HG03280 (cell line): ENCODE measurements at regions not wholly inside any gene's neighbourhood (a gene's known extent, or its start where the extent isn't known, plus 50 kb on each side); places are given as distances from the start of the nearest gene placed in this dataset.
A peak's percentile ranks its signal among the peaks of the same experiment; 100 is the strongest.

Experiments used
- ATAC-seq: cut with Tn5 transposase; IDR thresholded peaks from one replicate; pipeline ENCODE4 v1.9.1; 2021; ENCODE audit warnings: mild to moderate bottlenecking, moderate library complexity; ENCODE audit not compliant: unreplicated experiment

DNA sequence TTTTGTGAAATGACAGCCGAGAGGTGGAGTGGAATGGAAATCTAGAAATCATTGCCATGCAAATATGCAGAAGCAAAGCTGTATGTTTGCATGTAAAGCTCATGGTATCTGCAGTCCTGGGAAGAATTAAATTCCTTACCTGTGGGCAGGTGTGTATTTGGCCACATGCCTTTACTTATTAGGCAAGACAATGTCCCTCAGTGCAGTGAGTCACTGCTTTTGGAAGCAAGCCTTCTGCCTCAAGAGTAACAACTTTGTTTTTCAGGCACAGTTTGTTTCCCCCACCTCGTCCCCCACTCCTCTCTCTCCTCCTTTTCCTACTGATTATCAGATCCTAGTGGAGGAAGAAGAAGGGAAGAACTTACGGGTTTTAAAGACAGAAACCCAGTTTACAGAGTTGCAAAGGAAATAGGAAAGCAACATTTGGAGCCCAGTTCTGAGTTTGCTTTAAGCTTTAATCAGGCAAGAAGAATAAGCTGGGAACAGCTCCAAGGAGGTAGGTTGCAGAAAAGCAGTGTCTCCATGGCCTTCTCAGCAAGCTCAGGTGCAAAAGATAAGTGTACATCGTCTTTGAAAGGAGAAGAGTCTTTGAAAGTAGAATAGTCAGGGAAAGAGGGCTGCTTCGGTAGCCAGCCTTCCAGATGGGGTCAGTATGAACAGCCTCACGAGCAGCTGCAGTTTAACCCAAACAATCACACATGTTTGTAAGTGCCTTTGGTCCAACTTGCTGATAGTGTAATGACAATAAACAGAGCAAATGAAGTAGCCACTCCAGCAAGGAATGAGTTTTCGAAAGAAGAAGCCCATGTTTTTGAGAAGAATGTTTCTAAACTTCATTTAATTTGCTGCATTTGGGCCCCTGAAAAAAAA lies 190.1 kb downstream of the KLF5 start:
- ATAC-seq: no peak

DNA sequence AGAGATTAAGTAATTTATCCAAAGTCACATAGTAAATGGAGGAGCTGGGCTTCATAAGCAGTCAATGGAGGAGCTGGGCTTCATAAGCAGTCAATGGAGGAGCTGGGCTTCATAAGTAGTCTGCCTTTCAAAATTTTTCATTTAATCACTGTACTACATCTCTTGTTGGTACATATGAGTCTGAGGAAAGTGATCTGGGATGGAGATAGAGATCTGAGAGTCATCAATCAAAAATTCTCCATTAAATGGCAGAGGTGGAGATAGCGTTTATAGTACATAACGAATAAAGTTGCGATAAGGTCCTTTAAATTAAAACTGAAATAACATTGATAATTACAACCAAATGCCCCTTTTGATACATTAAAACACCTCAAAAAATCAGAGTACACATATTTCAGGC lies 189.3 kb downstream of the KLF5 start:
- ATAC-seq: no peak

DNA sequence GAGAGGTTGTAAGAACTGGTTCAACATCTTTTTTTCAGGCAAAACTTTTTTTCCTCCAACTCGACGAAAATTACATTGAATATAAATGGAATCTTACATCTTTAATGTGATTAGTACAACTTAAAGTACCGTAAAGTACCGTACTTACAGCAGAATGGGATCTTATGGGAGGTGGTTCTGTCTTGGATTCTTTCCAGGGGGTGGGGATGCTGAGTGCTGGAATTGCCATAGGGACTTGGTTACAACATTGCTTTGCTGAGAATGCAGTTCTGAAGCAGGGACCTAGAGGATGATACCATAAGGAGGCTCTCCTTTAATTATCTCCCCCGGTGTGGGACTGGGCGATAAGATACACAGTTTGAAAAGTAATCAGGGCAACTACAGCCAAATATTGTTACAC lies 186.4 kb downstream of the KLF5 start:
- no peak for ATAC-seq

DNA sequence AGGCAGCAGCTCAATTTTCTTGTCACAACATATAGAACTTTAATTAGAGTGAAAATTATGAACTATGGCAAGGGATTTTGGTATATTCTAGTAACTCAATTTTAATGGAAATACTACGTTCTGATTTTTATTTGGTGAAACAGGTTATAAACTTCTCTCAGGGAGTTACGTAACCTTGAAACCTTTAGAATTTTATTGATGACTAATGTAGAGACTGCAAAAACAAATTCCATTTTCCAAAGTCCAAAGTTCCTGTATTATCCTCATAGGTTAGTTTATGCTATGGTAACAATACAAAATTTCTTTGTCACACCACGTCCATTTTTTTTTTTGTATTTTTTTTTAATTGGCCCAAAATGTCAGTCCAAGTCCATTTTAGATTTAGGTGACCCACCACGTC lies 185.7 kb downstream of the KLF5 start:
- no peak for ATAC-seq

DNA sequence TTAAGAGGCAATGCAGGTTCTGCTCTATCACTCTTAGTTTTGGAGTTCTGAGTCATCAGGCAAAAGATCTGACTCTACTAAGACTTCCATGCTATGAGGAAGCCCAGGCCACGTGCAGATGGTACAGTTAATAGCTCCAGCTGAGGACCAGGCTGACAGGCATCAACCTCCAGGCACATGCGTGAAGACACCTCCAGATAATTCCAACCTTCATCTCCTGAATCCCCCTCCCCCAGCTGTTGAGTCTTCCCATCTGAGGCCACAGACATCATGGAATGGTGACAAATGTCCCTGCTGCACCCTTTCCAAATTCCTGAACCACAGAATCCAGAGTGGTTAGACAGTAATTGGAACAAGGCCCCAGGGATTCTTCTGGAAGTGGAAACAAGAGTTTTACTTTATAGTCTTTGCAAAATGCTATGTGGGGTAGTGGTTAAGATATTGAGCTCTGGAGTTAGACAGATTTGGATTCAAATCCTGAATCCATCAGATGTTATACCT lies 183.8 kb downstream of the KLF5 start:
- ATAC-seq: no peak

DNA sequence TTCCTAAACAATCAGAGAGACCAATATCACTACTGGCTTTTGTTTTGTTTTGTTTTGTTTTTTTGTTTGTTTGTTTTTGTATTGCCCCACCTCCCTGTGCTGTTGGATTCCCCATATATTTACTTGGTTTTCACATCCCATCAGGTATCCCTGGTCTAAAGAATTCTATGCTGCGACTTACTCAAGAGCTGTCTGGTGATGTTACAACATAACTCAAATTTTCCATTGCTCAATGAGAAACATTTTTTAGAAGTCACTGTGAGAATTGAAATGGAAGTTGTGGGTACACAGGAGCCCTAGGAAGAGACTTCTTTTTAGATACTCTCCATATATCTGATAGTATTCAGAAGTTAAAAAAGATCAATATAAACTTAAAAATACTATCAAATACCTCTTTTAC lies 181.4 kb downstream of the KLF5 start:
- ATAC-seq: no peak

DNA sequence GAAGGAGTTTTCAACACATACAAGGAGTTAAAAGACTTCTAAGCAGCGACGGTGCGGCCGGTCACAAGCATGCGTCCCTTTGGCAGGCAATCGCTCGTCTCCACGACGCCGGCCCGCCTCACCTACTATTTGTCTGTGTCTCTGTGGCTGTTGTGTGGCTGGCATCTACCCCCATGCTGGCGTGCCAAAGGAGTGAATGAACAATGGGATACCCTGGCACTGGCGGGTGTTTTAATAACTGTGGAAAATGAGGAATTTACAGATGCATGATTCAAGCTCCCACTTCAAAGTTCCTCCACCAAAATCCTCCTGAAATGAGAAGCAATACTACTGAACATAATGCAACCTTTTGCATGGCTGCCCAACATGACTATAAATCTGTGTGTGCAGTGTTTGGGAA lies 176.6 kb downstream of the KLF5 start:
- ATAC-seq: no peak

DNA sequence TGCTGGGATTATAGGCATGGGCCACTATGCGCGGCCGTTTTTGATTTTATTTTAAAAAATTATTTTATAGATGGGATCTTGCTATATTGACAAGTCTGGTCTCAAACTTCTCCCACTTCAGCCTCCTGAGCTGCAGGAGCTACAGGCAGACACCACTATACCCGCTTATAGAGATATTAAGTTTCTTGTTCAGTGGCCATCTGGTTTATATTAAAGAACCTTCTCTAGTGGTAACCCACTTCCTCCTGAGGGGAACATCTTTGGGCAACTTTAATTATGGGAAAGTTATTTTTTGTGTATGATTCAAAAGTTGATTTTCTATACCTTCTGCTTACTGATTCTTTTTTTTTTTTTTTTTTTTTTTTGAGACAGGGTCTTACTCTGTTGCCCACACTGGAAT lies 172.7 kb downstream of the KLF5 start:
- no peak for ATAC-seq

DNA sequence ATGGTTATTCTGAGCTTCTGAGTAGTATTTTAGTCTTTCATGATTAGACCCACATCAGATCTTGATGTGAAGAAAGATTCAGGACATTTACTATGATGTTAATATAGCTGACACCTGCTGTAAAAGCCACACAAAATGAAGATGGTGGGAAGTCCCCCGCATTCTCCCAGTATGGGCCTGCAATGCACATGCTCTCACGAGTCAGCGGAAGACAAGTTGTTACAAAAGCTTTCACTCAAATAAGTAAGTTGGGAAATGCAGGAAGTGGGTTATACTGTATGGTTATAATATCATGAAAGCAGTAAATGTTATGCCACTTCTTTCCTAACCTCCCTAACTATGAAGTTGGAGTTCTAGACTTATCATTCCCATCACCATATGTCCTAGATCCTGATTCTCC lies 171.9 kb downstream of the KLF5 start:
- no peak for ATAC-seq

DNA sequence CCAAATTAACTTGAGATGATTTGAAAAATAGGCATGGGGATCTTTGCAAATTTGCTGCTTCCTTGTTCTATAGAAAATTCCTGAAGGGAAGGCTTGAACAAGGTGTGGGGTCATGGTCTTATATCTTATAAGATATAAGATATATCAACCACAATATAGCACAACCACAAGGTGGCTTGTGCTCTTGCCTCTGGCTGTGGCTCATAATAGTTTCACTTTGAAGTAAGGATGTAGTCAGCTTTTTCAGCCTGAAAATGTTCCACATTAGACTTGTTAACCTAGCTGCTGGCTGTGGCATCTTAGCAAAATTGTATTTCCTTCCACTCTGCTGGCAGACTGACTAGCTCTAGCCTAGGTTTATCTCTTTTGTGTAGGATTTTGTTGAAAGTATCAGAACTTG lies 169.7 kb downstream of the KLF5 start:
- no peak for ATAC-seq

DNA sequence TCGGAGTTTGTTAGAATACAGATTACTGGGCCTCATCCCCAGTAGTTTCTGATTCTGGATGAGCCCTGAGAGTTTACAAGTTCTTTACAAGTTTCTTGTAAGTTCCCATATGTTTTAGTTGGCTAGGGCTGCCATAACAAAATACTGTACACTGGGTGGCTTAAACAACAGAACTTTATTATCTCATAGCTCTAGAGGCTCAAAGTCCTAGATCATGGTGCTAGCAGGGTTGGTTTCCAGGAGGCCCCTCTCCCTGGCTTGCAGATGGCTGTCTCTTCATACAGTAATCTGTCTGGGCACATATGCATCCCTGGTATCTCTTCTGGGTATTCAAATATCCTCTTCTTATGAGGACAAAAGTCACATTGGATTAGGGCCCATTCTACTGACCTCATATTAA lies 167.2 kb downstream of the KLF5 start:
- no peak for ATAC-seq

DNA sequence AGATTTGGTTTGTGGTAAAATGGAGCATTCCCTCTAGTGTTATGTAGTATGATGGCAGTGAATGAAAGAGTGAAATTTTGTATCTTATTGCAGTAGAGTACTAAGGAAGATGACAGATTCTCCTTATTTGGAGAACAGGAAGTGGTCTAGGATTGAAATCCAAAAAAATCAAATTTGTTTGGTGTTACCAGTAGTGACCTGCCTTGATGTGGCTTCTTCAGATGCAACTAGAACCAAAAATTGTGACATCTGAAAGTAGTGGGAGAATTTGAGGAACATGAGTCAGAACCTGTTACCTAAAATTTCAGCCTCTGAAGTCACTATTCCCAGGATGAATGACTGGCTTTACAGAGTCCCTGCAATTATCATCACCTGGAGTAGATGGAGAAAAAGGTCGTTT lies 165.9 kb downstream of the KLF5 start:
- ATAC-seq: no peak

DNA sequence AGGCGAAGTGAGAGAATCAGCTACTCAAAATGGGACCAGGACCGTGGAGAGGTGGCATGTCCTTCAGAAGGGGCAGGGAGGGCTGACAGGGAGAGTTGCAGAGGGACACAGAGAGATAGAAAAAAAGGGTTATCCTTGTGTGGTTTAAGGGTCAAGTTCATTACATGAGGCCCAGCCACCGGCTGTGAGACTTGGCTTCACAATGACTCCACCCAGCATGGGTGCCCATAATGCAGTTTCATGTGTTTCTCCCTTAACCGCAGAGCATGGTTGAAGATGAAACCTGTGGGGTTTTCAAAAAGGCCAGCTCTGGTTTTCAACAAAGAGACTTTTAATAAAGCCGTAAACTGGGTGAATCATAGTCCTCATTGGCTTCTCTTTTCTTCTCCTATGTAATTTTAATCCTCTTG lies 164.6 kb downstream of the KLF5 start:
- peak; percentile 96 for ATAC-seq

DNA sequence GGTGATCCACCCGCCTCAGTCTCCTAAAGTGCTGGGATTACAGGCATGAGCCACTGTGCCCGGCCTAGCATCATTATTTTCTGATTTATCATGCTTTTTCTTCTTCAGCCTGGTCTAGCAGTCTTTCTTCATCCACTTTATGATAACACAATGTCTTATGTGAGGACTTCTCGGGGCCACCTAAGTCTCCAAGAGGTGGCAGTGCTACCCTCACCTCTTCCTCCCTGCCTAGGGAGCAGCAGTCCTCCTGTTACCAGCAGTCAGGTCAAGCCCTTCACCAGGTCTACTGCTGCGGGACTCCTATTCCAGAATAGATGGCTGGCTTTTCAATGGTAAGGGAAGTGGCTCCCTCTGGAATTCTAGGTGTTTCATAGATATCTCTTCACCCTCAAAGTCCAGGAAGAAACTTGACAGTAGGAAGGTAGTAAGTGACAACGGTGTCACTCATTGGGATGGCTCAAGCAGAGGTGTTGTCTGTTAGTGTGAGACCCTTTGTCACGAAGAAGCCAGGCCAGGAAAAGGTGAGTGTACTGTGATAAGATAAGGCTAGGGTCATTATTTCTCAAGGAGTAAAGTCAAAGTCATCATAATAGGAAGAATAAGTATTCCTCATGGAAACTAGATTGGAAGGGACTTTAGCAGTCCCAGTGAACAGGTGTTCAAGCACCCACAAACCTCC lies 164.0 kb downstream of the KLF5 start:
- no peak for ATAC-seq

DNA sequence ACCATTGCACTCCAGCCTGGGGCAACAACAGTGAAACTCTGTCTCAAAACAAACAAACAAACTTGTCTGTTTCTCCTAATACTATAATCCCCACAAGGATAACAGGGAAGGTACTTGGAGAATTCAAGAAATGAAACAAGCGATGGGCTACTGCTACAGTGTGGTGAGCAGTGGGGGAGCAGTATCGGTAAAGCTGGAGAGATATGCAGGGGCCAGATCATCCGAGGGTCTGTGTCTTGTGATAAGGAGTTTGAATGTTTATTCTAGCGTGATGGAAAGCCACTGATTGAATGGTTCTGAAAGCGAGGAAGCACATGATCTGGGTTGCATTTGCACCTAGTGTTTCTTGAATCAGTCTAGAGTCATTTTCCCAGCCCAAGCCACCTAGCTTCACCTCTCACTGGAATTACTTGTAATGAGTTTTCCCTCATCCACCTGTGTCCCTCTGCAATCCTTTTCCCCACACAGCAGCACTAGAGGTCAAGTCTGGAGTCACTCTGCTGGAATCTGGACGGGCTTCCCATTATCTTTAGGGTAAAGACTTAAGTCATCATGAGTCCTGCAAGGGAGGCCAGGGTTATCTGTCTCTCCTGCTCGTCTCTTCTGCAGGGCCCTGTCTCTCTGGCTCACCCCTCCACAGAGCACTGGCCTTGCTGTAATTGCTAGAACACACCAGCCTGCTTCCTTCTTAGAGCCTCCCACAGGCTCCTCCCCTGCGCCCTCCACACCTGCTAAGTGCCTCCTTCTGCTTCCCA lies 162.3 kb downstream of the KLF5 start:
- ATAC-seq: no peak

DNA sequence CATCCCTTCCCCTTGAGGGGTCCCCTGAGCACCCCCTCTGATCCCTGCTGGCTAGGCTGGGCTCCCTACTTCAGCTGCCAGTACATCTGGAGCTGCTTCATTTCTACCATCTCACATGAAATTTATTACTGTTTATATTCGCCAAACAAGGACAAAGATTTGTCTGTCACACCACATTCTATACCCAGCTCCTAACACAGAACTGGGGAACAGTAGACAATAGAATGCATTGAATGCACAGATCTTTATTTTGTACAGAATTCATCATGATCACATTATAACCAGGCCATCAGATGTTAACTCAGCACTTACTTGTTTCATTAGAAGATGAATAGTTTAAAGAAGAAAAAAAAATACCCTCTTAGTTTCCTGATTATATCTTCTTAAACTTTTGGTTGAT lies 159.4 kb downstream of the KLF5 start:
- ATAC-seq: no peak

DNA sequence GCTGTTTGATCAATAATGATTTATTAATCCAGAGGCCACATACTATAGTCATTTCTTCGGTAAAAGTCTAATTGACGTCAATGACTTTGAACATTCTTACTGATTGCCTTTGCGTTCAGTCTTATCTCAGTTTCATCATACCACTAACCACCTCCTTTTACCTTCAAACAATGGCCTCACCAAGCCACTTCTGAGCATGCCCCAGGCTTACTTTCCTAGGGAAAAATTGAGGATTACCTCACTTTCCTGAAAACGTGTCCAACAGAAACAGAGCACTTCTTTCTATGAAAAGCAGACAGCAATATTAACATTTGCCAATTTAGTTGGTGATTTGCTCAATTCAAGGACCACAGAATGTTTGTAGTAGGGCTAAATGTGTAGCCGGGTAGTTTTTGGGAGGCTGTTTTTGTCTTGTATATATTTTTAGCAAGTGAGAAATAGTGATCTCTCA lies 157.6 kb downstream of the KLF5 start:
- ATAC-seq: no peak

DNA sequence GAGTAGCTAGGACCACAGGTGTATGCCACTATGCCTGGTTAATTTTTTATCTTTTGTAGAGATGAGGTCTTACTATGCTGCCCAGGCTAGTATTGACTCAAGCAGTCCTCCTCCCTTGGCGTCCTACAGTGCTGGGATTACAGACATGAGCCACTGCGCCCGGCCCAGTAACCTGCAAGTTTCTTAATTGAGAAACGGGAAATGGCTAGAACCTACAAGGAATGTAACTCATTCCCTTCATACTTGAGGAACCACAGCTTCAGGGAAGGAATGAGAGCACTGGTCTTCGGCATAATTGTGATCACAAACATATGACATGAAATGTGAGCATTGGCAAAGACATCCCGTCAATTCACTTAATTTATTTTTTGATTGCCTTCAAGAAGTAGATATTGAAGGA lies 157.0 kb downstream of the KLF5 start:
- ATAC-seq: no peak

DNA sequence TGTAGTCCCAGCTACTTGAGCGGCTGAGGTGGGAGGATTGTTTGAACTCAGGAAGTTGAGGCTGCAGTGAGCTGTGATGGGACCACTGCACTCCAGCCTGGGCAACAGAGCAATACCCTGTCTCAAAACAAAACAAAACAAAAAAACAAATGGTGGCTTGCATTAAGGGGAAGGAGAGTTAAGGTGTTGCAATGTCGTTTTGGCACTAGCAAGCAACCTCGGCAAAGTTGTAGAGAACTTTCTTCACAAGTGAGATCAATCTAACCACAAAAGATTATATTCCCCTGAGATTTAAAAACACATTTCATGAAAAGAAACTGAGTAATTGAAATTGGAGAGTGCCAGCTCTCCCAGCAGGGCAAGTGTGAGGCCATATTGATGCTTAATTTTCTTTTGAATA lies 153.7 kb downstream of the KLF5 start:
- ATAC-seq: no peak

DNA sequence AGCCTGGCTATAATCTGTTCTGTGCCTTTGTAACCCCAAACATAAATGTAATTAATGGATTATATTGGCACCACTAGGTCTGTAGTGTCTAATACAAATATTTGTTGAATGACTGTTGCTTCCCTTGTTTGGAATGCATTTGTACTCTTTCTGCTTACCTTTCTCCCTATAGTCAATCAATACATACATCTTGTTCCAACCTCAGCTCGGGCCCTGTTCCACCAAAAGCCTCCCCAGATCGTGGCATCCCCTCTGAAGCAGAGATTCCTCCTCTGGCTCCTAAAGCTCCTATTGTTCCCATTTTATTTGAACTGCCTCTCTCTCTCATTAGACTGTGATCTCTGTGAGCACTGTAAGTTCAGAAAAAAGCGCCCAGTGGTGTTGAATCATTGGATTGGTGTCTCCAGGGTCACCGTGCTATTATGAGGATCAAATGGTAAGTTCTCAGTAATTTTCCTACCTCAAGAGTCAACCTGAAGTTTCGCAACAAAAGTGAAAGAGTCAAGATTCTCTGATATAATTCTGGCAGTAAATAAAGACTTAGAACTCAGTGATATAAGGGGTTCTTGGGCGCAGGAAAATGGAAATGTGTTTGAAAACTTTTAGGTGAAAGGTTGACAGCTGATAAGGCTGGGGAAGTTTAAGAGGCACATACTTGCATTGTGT lies 151.5 kb downstream of the KLF5 start:
- no peak for ATAC-seq

DNA sequence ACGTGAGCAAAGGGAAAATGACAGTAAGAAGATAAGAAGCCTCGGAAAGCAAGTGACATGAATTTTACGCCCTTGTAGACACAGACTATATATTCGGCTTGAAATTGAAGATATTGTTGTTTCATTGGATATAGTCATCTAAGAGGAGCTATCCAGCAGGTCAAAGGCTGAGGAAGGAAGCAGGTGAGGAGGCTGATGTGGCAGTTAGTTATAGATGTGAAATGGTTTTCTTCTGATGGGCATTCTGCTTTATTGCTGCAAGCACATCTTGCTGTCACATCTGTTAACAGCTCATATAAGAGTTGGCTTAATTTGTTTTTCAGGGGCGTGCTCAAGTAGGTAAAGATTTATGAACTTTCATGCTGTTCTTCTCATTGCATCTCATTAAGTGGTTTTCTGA lies 146.1 kb downstream of the KLF5 start:
- no peak for ATAC-seq
